HL-60 (cell line): ENCODE measurements at regions not wholly inside any gene's neighbourhood (a gene's known extent, or its start where the extent isn't known, plus 50 kb on each side); places are given as distances from the start of the nearest gene placed in this dataset.

ENCODE experiments used
- DNase-seq, 2 experiments: peaks; one replicate each; pipeline ENCODE4 v3.0.0-alpha.2; 2010 to 2020; ENCODE audit warnings: low read depth in 1 of 2, low spot score in 1 of 2
- H3K27ac ChIP-seq: fragments of 250-450 bp; sonication (Bioruptor Pico); replicated peaks from 2 replicates; pipeline ENCODE4 v1.5.1; 2020; ENCODE audit warnings: mild to moderate bottlenecking, moderate library complexity
- H3K27me3 ChIP-seq: fragments of 250-450 bp; sonication (Bioruptor Pico); 2 replicates; pipeline ENCODE4 v1.5.1; 2021; ENCODE audit warnings: mild to moderate bottlenecking, moderate library complexity; ENCODE audit not compliant: insufficient read depth, poor library complexity, severe bottlenecking
- H3K4me3 ChIP-seq: replicated peaks from 2 replicates; pipeline ENCODE4 v1.5.1; 2011; ENCODE audit warnings: mild to moderate bottlenecking, control low read depth, low read length; ENCODE audit not compliant: insufficient read depth
- CTCF ChIP-seq: IDR thresholded peaks from one replicate; pipeline ENCODE4 v1.5.1; 2011; ENCODE audit warnings: low read length, control low read depth, inconsistent platforms; ENCODE audit not compliant: insufficient read depth
- GABPA ChIP-seq: IDR thresholded peaks from 2 replicates; pipeline ENCODE4 v1.6.1; 2012; ENCODE audit warnings: low read depth
- POLR2AphosphoS5 ChIP-seq: IDR thresholded peaks from 2 replicates; pipeline ENCODE4 v1.6.1; 2012; ENCODE audit warnings: low read depth
- SPI1 ChIP-seq: IDR thresholded peaks from 2 replicates; pipeline ENCODE4 v1.6.1; 2012; ENCODE audit warnings: low read depth, mild to moderate bottlenecking, borderline replicate concordance
- TF ChIP-seq, protein P1 (sequence below): IDR thresholded peaks from 2 replicates; pipeline ENCODE4 v1.6.1; 2012; ENCODE audit warnings: low read depth; ENCODE audit not compliant: insufficient replicate concordance

- no peak overlapping the region for H3K4me3 ChIP-seq
- DNase-seq: no peak
- no peak for TF ChIP-seq CTCF
- TF ChIP-seq, protein P1, sequence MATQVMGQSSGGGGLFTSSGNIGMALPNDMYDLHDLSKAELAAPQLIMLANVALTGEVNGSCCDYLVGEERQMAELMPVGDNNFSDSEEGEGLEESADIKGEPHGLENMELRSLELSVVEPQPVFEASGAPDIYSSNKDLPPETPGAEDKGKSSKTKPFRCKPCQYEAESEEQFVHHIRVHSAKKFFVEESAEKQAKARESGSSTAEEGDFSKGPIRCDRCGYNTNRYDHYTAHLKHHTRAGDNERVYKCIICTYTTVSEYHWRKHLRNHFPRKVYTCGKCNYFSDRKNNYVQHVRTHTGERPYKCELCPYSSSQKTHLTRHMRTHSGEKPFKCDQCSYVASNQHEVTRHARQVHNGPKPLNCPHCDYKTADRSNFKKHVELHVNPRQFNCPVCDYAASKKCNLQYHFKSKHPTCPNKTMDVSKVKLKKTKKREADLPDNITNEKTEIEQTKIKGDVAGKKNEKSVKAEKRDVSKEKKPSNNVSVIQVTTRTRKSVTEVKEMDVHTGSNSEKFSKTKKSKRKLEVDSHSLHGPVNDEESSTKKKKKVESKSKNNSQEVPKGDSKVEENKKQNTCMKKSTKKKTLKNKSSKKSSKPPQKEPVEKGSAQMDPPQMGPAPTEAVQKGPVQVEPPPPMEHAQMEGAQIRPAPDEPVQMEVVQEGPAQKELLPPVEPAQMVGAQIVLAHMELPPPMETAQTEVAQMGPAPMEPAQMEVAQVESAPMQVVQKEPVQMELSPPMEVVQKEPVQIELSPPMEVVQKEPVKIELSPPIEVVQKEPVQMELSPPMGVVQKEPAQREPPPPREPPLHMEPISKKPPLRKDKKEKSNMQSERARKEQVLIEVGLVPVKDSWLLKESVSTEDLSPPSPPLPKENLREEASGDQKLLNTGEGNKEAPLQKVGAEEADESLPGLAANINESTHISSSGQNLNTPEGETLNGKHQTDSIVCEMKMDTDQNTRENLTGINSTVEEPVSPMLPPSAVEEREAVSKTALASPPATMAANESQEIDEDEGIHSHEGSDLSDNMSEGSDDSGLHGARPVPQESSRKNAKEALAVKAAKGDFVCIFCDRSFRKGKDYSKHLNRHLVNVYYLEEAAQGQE: no peak
- no peak for TF ChIP-seq SPI1
- no peak for TF ChIP-seq POLR2AphosphoS5
- no peak for TF ChIP-seq GABPA
- no peak overlapping the region for H3K27ac ChIP-seq
- no peaks in the 10 kb centered on the region for H3K27me3 ChIP-seq
Measured at GRCh38 chr2:6008726-6009125, 316.5 kb downstream of the SOX11 start.

- DNase-seq: no peak
- TF ChIP-seq POLR2AphosphoS5 (no peak), SPI1 (no peak), CTCF (no peak), GABPA (no peak)
- TF ChIP-seq, protein P1: no peak
- H3K4me3 ChIP-seq: no peak overlapping the region
- H3K27ac ChIP-seq: no peak overlapping the region
- H3K27me3 ChIP-seq: no peaks in the 10 kb centered on the region
Measured at GRCh38 chr2:6010163-6010562, 318.0 kb downstream of the SOX11 start.

DNA sequence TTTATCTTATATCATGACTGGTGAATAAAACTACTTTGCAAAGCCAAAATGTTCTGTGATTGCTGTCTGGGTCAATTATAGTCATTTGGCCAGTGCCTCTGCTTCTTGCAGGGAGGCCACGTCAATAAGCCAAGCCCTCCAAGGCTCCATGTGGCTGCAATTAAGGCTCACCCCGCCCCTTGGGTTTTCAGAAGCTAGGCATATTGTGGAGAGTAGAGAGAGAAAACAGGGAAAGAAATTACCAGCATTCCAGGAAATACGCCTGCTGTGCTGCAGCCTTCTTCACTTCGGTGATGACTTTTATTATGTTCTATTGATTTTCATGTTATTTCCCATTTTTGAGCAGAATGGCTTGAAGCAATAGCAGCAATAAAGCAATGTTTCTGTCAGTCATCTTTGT is 319.7 kb downstream of the SOX11 start:
- no peak overlapping the region for H3K27ac ChIP-seq
- H3K27me3 ChIP-seq: no peaks in the 10 kb centered on the region
- H3K4me3 ChIP-seq: no peak overlapping the region
- no peak for DNase-seq
- TF ChIP-seq SPI1 (no peak), GABPA (no peak), POLR2AphosphoS5 (no peak), CTCF (no peak)
- TF ChIP-seq, protein P1: no peak
